Fibroblast of pulmonary artery (primary cell): ENCODE measurements at regions not wholly inside any gene's neighbourhood (a gene's known extent, or its start where the extent isn't known, plus 50 kb on each side); places are given as distances from the start of the nearest gene placed in this dataset.

Experiments used
- DNase-seq: peaks from one replicate; pipeline ENCODE4 v3.0.0-alpha.2; 2010; ENCODE audit warnings: low read depth
- H3K4me3 ChIP-seq: replicated peaks from 2 replicates; pipeline ENCODE4 v1.5.1; 2011; ENCODE audit warnings: low read depth, mild to moderate bottlenecking, control low read depth, low read length, moderate library complexity
- CTCF ChIP-seq: IDR thresholded peaks from 2 replicates; pipeline ENCODE4 v1.5.1; 2011; ENCODE audit warnings: mild to moderate bottlenecking, control low read depth, low read length, inconsistent platforms; ENCODE audit errors: missing control alignments

GRCh38 chr3:40639006-40639405 lies 114.2 kb downstream of the ZNF621 start:
- no peak for DNase-seq
- no peak for TF ChIP-seq CTCF
- no peak overlapping the region for H3K4me3 ChIP-seq

DNA sequence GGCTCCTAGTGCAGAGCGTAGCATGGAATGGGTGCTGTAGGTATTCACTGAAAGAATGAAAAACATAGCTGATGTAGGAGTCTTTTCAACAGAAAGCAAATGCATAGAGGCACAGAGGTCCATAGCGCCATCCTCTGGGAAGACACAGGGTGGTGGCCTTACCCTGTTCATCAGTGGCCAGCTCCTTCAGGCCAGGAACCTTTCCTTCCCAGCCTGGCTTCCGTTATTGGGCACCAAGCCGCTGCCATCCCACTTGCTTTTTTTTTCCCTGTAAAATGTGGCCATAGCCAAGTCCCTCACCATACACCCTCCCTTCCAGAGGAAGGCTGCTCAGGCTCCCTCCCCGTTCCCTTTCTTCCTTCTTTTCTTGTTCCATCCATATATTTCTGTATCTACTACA lies 118.1 kb downstream of the ZNF621 start:
- no peak overlapping the region for H3K4me3 ChIP-seq
- DNase-seq, result no peak
- TF ChIP-seq CTCF, result no peak

DNA sequence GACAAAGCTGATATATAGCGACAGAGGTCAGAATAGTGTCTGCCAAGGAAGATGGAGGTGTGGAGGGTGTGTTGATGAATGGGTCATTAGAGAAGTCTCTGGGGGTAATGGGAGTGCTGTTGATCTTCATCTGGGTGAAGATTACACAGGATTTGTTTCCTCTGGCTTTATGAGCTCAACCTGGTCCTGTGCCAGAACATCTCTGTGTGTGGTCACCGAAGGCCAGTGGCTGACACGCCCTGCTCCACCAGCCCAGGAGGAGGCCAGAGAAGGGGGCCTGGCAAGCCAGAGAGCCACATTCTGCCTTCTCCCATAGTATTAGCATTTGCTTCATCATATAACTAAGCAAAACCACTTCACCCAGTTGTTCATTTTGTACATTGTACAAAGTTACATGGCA lies 121.1 kb downstream of the ZNF621 start:
- H3K4me3 ChIP-seq, result no peak overlapping the region
- TF ChIP-seq CTCF, result no peak
- no peak for DNase-seq

- no peak overlapping the region for H3K4me3 ChIP-seq
- TF ChIP-seq CTCF, result no peak
- DNase-seq, result no peak
Measured at GRCh38 chr3:40649346-40649745, 124.6 kb downstream of the ZNF621 start.

- no peak for DNase-seq
- no peak for TF ChIP-seq CTCF
- H3K4me3 ChIP-seq, result no peak overlapping the region
Measured at GRCh38 chr3:40652072-40652471, 127.3 kb downstream of the ZNF621 start.

- no peak for TF ChIP-seq CTCF
- no peak overlapping the region for H3K4me3 ChIP-seq
- no peak for DNase-seq
Measured at GRCh38 chr3:40653001-40653400, 128.2 kb downstream of the ZNF621 start.

DNA sequence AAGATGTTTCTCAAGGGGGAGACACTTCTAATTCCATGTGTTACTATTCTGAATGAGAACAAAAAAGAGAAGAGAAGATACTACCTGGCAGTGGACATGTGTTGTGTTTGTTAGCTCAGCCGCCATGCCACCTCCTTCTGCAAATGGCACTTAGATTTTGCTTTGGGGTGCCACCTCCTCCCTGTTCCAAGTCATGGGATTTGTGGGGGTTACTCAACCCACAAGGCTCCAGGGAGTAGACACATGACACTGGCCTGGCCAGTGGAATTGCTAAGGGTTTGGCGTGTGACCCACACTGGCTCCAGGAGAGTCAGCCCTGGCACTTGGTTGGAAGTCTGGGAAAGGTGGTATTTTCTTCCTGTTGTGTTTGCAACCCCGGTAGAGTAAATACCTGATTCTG lies 129.1 kb downstream of the ZNF621 start:
- H3K4me3 ChIP-seq, result no peak overlapping the region
- no peak for DNase-seq
- no peak for TF ChIP-seq CTCF
